ENCODE measurements at regions not wholly inside any gene's neighbourhood (a gene's known extent, or its start where the extent isn't known, plus 50 kb on each side); places are given as distances from the start of the nearest gene placed in this dataset.

GRCh38 chr6:90770778-90771177, 183.9 kb upstream of the MAP3K7 start:
- no peak for TF ChIP-seq POLR2A (IDR thresholded peaks at IDR 0.05)
- no peak for TF ChIP-seq CTCF (IDR thresholded peaks at IDR 0.05)
